ENCODE measurements at regions not wholly inside any gene's neighbourhood (a gene's known extent, or its start where the extent isn't known, plus 50 kb on each side); places are given as distances from the start of the nearest gene placed in this dataset.
A peak's percentile ranks its signal among the peaks of the same experiment; 100 is the strongest.

- Histone ChIP-seq H3K4me1 (ENCODE audit: insufficient read depth, insufficient read length) (no peaks in the 10 kb centered on the region), H3K4me3 (ENCODE audit: insufficient read length, low read depth) (no peak overlapping the region), H3K9me3 (ENCODE audit: insufficient read depth, low read length) (peaks cover 10% of the 10 kb centered on the region), H3K27me3 (ENCODE audit: insufficient read depth, insufficient read length) (no peaks in the 10 kb centered on the region), H3K36me3 (ENCODE audit: insufficient read depth, insufficient read length, low read length) (peaks cover 7% of the 10 kb centered on the region), H3K9ac (ENCODE audit: insufficient read length, low read depth) (no peak overlapping the region)
- no peak for DNase-seq (ENCODE audit: low read depth, low spot score)
- TF ChIP-seq SUZ12 (IDR thresholded peaks at IDR 0.05; ENCODE audit: extremely low read depth, insufficient read depth, insufficient read length) = no peak
- no peak for TF ChIP-seq ZNF274 (IDR thresholded peaks at IDR 0.05; ENCODE audit: low read depth, low read length)
- TF ChIP-seq YY1 (IDR thresholded peaks at IDR 0.05; ENCODE audit: insufficient read depth, insufficient read length) = no peak
These were observed 228.9 kb upstream of the CELF2 start for GRCh38 chr10:10788761-10789160.

GRCh38 chr10:10791869-10792268, 225.8 kb upstream of the CELF2 start:
- Histone ChIP-seq H3K27me3 (ENCODE audit: insufficient read depth, insufficient read length) (no peaks in the 10 kb centered on the region), H3K36me3 (ENCODE audit: insufficient read depth, insufficient read length, low read length) (peaks cover 3% of the 10 kb centered on the region), H3K9me3 (ENCODE audit: insufficient read depth, low read length) (no peaks in the 10 kb centered on the region), H3K9ac (ENCODE audit: insufficient read length, low read depth) (no peak overlapping the region), H3K4me1 (ENCODE audit: insufficient read depth, insufficient read length) (no peaks in the 10 kb centered on the region), H3K4me3 (ENCODE audit: insufficient read length, low read depth) (no peak overlapping the region)
- no peak for DNase-seq (ENCODE audit: low read depth, low spot score)
- TF ChIP-seq YY1 (IDR thresholded peaks at IDR 0.05; ENCODE audit: insufficient read depth, insufficient read length) (no peak), ZNF274 (IDR thresholded peaks at IDR 0.05; ENCODE audit: low read depth, low read length) (no peak), SUZ12 (IDR thresholded peaks at IDR 0.05; ENCODE audit: extremely low read depth, insufficient read depth, insufficient read length) (no peak)

DNA sequence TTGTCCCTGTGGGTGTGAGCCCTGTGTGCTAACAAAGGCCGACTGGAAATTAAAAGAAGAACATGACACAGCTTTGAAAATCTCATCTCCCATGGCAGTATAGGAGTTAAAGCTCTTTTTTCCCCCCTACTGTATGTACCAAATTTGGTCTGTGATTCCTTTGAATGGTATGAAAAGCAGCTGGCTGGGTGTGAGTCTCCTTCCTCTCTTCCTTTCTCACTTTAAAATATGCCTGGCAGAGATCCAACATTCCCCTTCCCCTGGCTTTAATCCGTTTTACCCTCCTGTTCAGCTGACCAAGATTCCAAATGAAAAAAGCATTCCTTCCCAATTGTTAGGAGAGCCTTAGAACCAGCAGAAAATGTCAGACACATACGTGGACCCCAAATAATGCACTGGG, 225.0 kb upstream of the CELF2 start:
- Histone ChIP-seq H3K27me3 (ENCODE audit: insufficient read depth, insufficient read length) (no peaks in the 10 kb centered on the region), H3K9me3 (ENCODE audit: insufficient read depth, low read length) (no peaks in the 10 kb centered on the region), H3K9ac (ENCODE audit: insufficient read length, low read depth) (no peak overlapping the region), H3K4me3 (ENCODE audit: insufficient read length, low read depth) (no peak overlapping the region), H3K36me3 (ENCODE audit: insufficient read depth, insufficient read length, low read length) (peaks cover 3% of the 10 kb centered on the region), H3K4me1 (ENCODE audit: insufficient read depth, insufficient read length) (peaks cover 2% of the 10 kb centered on the region)
- DNase-seq (ENCODE audit: low read depth, low spot score) = peak; percentile 62
- TF ChIP-seq SUZ12 (IDR thresholded peaks at IDR 0.05; ENCODE audit: extremely low read depth, insufficient read depth, insufficient read length) = no peak
- TF ChIP-seq ZNF274 (IDR thresholded peaks at IDR 0.05; ENCODE audit: low read depth, low read length) = no peak
- no peak for TF ChIP-seq YY1 (IDR thresholded peaks at IDR 0.05; ENCODE audit: insufficient read depth, insufficient read length)

DNA sequence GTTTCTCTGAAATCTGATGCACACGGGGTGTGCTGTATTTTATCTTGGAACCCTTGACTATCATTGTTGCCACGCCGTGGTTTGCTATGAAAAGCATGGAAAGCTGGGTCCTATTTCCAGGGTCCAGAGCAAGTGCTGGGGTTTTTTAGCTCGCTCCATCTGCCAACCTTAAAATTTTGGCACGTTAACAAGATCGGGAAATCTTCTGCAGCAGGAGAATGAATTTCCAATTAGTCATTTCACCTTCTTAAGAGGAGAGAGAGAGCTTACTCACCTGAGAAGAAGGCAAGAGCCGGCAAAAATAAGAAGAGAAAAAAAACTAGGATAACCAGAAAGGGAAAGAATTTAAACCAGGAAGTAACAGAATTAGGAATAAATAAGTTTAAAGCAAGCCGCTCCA, 223.6 kb upstream of the CELF2 start:
- H3K4me3 ChIP-seq (ENCODE audit: insufficient read length, low read depth) = no peak overlapping the region
- H3K9ac ChIP-seq (ENCODE audit: insufficient read length, low read depth) = no peak overlapping the region
- H3K9me3 ChIP-seq (ENCODE audit: insufficient read depth, low read length) = no peaks in the 10 kb centered on the region
- DNase-seq (ENCODE audit: low read depth, low spot score) = no peak
- peaks cover 3% of the 10 kb centered on the region for H3K36me3 ChIP-seq (ENCODE audit: insufficient read depth, insufficient read length, low read length)
- H3K27me3 ChIP-seq (ENCODE audit: insufficient read depth, insufficient read length) = no peaks in the 10 kb centered on the region
- H3K4me1 ChIP-seq (ENCODE audit: insufficient read depth, insufficient read length) = peaks cover 2% of the 10 kb centered on the region
- no peak for TF ChIP-seq YY1 (IDR thresholded peaks at IDR 0.05; ENCODE audit: insufficient read depth, insufficient read length)
- no peak for TF ChIP-seq ZNF274 (IDR thresholded peaks at IDR 0.05; ENCODE audit: low read depth, low read length)
- TF ChIP-seq SUZ12 (IDR thresholded peaks at IDR 0.05; ENCODE audit: extremely low read depth, insufficient read depth, insufficient read length) = no peak

DNA sequence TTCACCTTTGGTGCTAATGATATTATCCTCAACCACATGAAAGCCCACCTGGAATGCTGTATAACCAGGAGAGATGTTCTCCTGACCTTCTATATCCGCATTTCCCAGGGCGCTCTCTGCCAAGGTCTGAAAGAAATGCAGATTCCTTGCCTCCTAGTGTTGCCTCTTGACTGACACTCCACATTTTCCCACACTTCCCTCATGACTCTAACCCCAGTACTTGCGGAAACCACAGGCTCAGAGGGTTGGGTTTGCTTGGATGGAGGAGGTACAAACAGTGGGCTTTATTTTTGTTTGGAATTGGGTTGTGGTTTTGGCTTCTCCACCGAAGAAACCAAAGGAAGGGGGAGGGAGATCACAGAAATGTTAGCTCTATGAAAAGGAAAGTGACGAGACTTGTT, 222.9 kb upstream of the CELF2 start:
- Histone ChIP-seq H3K9ac (ENCODE audit: insufficient read length, low read depth) (no peak overlapping the region), H3K9me3 (ENCODE audit: insufficient read depth, low read length) (no peaks in the 10 kb centered on the region), H3K4me3 (ENCODE audit: insufficient read length, low read depth) (no peak overlapping the region), H3K4me1 (ENCODE audit: insufficient read depth, insufficient read length) (peaks cover 2% of the 10 kb centered on the region), H3K36me3 (ENCODE audit: insufficient read depth, insufficient read length, low read length) (peaks cover 3% of the 10 kb centered on the region), H3K27me3 (ENCODE audit: insufficient read depth, insufficient read length) (no peaks in the 10 kb centered on the region)
- DNase-seq (ENCODE audit: low read depth, low spot score) = no peak
- TF ChIP-seq YY1 (IDR thresholded peaks at IDR 0.05; ENCODE audit: insufficient read depth, insufficient read length) (no peak), ZNF274 (IDR thresholded peaks at IDR 0.05; ENCODE audit: low read depth, low read length) (no peak), SUZ12 (IDR thresholded peaks at IDR 0.05; ENCODE audit: extremely low read depth, insufficient read depth, insufficient read length) (no peak)

- no peak for DNase-seq (ENCODE audit: low read depth, low spot score)
- no peaks in the 10 kb centered on the region for H3K36me3 ChIP-seq (ENCODE audit: insufficient read depth, insufficient read length, low read length)
- TF ChIP-seq ZNF274 (IDR thresholded peaks at IDR 0.05; ENCODE audit: low read depth, low read length) (no peak), SUZ12 (IDR thresholded peaks at IDR 0.05; ENCODE audit: extremely low read depth, insufficient read depth, insufficient read length) (no peak), YY1 (IDR thresholded peaks at IDR 0.05; ENCODE audit: insufficient read depth, insufficient read length) (no peak)
- H3K4me1 ChIP-seq (ENCODE audit: insufficient read depth, insufficient read length) = peaks cover 2% of the 10 kb centered on the region
- H3K27me3 ChIP-seq (ENCODE audit: insufficient read depth, insufficient read length) = no peaks in the 10 kb centered on the region
- no peak overlapping the region for H3K4me3 ChIP-seq (ENCODE audit: insufficient read length, low read depth)
- no peak overlapping the region for H3K9ac ChIP-seq (ENCODE audit: insufficient read length, low read depth)
- H3K9me3 ChIP-seq (ENCODE audit: insufficient read depth, low read length) = no peaks in the 10 kb centered on the region
These were observed 221.5 kb upstream of the CELF2 start for GRCh38 chr10:10796061-10796773.

DNA sequence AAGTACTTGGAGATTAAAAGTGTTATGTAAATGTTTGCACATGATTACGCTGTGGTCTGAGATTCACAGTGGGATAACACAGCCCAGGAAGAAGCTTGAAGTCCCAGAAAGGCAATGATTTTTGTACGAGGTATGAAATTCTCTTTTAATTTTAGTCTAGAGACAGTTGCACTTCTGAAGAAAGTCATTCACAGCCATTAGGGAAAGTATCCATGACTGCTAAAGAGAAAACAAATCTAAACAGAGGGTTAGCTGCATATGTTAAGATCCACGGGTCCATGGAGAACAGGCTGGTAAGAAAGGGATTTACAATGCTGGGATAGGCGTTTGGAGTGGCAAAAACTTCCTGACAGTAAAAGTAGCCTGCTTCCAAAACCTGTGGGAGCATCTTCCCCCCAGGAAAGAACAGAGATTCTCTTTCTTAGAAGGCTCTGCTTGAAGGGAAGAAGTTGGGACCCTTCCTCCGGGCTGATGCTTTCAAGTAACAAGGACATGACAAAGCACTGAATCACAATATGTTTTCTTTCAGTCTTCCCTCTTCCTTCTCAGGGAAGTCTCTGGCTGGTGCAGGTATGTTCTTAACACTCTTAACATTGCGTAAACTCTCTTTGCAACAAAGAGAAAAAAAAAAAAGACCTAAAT, 220.8 kb upstream of the CELF2 start:
- Histone ChIP-seq H3K36me3 (ENCODE audit: insufficient read depth, insufficient read length, low read length) (no peaks in the 10 kb centered on the region), H3K4me3 (ENCODE audit: insufficient read length, low read depth) (no peak overlapping the region), H3K9me3 (ENCODE audit: insufficient read depth, low read length) (no peaks in the 10 kb centered on the region), H3K27me3 (ENCODE audit: insufficient read depth, insufficient read length) (no peaks in the 10 kb centered on the region), H3K4me1 (ENCODE audit: insufficient read depth, insufficient read length) (peaks cover 2% of the 10 kb centered on the region), H3K9ac (ENCODE audit: insufficient read length, low read depth) (no peak overlapping the region)
- TF ChIP-seq ZNF274 (IDR thresholded peaks at IDR 0.05; ENCODE audit: low read depth, low read length) (no peak), YY1 (IDR thresholded peaks at IDR 0.05; ENCODE audit: insufficient read depth, insufficient read length) (no peak), SUZ12 (IDR thresholded peaks at IDR 0.05; ENCODE audit: extremely low read depth, insufficient read depth, insufficient read length) (no peak)
- no peak for DNase-seq (ENCODE audit: low read depth, low spot score)
